ENCODE measurements at regions not wholly inside any gene's neighbourhood (a gene's known extent, or its start where the extent isn't known, plus 50 kb on each side); places are given as distances from the start of the nearest gene placed in this dataset.
A peak's percentile ranks its signal among the peaks of the same experiment; 100 is the strongest.

DNA sequence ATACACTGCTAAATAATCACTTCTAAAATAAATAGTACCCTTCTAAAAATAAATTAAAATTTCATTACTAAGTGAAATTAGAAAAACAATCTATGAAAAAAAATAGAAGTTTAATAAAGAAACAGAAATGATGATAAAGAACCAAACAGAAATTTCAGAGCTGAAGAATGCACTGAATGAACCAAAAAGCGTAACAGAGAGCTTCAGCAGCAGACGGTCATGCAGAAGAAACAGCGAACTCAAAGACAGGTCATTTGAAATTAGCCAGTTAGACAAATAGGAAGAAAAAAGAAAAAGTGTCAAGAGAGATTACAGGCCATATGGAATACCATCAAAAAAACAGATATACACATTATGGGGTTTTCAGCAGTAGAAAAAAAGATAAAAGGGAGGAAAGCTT lies 706.7 kb downstream of the TBC1D32 start:
- DNase-seq (ENCODE audit: low spot score), result no peak

DNA sequence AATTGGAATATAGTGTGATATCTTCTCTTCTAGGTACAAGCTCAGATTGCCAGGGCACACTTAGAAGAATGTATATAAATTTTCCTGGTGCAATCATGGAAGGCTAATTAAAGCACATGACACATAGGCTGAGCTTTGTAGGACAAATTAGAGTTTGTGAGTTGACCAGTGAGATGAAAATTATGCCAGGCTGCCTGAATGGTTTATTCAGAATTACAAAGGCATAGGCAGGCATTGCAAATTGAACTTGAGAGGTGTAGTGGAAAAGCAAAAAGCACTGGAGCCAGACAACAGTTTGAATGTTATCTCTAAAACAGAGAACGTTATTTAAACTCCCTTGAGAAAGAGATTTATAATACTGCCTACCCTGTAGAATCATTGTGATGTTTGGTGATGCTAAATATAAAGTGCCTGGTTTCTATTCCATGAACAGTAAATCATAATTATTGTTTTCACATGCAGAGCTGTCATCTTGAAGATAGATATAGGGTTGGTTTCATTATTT lies 712.1 kb downstream of the TBC1D32 start:
- DNase-seq (ENCODE audit: low spot score), result no peak

DNA sequence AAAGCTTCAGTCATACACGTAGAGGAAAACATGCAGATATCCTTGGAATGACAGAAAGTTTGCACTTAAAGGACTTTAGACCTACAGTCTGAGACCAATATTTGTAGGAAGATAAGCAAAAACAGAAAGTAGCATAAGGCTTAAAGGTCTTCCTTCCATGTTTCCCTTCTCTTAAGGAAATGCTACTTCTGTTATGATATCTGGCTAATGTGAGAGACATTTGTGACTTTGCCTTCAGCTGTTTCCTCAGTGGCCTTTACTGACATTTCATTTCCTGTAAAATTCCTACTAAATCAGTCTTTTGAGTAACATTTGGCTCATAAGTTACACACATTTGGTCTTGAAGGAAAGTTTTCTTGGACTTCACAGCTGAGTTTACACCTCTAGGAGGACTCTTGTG lies 713.4 kb downstream of the TBC1D32 start:
- no peak for DNase-seq (ENCODE audit: low spot score)

DNA sequence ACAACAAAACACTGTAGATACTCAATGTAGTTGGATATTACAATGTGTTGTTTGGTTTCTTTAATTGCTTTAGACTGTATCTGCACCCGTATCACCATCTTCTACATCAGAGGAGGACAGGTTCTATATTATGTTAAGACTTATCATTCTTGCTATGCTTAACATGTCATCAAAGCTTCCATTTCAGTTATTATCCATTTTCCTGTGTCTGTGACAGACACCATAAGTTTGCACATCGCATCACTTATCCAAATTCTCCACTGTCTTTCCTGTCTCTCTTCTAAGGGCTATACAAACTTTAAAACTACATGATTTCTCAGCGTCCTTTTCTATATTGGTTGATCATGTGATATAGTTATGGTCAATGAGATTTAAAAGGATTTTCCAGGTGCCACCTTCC lies 719.0 kb downstream of the TBC1D32 start:
- no peak for DNase-seq (ENCODE audit: low spot score)

DNA sequence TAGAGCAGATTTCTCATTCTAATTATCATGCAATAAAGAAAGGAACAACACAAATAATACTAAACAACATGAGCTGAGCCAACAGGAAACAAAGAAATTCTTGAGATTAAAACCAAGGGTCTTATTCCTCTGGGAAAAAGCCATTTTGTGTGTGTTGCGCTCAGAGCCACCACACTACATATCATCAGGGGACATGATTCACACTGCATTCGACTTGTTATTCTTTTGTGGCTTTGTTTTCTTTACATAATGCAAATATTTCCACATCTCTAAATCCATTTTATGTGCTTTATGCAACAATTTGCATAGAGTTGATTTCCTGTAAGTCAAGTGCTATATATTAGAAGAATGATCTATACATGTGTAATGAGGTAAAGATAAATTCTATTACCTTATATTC lies 719.6 kb downstream of the TBC1D32 start:
- DNase-seq (ENCODE audit: low spot score), result no peak

DNA sequence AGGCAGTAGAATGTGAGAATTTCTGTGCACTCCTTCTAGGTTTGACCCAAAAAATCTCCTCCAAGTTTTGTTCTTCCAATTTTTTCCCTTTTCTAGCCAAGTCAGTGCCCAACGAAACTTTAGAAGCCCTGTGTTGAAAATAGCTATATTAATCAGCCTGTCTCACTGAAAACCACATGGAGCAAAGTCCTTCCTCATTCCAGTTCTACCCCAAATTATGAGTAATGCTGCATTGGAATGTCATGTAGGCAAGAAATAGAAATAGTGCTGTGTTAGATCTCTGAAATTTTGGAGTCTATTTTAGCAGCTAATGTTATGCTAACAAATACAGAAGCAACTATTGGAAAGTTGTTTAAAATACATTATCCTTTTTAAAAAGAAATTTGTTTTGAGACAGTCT lies 725.5 kb downstream of the TBC1D32 start:
- DNase-seq (ENCODE audit: low spot score), result peak; percentile 66

DNA sequence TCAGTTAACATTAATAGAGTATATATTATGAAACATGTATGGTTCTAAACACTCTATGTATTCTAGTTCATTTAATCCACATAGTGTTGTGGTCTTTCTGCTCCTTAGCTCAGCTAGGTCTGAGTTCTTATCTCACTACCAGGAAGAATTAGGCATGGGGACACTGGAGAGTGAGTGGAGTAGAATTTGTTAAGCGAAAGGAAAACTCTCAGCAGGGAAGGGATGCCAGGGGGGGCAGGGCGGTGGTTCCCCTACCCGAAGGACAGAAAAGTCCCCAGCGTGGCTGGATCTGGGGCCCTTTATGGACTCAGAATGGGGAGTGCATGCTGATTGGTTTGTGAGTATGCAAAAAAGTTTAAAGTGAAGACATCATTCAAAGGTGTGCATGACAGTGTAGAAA lies 727.5 kb downstream of the TBC1D32 start:
- DNase-seq (ENCODE audit: low spot score), result no peak

DNA sequence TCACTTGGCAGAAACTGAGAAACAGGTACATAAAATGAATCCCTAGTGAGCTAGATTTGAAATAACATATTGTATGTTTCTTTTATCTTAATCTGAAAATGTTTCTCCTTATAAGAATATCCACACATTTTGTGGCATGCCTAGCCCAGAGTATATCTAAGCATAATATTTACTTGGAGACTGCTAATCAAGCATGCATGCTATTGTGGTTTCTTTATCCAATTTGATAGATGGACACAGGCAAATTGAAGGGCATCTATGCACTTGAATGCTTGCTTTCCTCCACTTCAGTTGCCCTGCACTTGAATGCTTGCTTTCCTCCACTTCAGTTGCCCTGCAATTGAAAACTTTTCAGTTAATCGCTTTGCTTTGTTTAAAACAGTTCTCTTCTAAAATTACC lies 729.8 kb downstream of the TBC1D32 start:
- no peak for DNase-seq (ENCODE audit: low spot score)

DNA sequence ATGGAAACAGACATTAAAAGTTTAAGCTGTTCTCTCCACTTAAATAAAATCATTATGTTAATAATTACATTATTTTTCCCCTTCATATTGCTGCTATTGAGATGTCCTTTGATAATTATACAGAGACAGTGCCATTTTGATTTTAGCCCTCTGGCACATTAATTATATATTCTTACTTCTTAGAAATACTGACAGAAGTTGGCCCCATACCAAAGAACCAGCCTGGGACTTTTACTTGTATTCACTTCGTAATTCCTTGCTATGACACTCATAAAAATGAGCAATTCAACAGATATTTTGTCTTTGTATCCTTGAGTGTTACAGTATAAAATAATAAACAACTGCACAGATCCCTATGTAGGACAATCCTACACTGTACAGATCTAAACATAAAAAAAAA lies 743.7 kb downstream of the TBC1D32 start:
- no peak for DNase-seq (ENCODE audit: low spot score)

DNA sequence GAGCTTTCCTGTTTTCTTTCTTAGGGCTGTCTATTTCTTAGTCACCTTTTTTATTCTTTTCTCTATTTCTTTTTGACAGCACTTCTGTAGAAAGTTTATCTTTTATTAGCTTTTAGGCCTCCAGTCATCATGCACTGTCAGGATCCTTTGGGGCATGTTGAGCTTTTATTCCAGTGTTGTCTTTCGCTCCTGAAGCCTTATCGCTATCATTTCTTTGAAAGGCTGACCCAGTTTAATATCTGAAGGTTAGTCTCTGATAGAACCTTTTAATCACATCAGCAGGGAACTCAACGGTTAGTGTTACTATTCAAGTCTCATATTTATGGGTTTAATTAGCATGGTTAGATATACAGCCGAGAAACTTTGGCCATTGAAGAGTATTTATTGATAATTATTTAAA lies 745.9 kb downstream of the TBC1D32 start:
- DNase-seq (ENCODE audit: low spot score), result no peak

DNA sequence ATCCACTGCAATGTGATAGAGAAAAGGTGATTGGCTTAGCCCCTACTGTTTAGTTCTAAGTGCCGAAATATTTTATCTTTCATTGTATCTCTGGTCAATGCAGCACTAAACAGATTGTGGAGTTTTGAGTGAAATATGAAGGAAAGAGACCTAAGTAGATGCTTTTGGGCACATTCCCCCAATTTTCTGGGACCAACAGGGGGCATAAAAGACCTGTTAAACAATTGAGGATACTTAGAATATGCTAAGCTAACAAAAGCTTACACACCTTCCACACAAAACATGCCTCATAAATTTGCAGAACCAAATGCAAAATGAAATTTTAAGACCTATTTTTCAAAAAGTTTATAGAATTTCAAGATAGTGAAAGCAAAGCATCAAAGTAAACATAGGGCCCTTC lies 746.9 kb downstream of the TBC1D32 start:
- DNase-seq (ENCODE audit: low spot score), result no peak

DNA sequence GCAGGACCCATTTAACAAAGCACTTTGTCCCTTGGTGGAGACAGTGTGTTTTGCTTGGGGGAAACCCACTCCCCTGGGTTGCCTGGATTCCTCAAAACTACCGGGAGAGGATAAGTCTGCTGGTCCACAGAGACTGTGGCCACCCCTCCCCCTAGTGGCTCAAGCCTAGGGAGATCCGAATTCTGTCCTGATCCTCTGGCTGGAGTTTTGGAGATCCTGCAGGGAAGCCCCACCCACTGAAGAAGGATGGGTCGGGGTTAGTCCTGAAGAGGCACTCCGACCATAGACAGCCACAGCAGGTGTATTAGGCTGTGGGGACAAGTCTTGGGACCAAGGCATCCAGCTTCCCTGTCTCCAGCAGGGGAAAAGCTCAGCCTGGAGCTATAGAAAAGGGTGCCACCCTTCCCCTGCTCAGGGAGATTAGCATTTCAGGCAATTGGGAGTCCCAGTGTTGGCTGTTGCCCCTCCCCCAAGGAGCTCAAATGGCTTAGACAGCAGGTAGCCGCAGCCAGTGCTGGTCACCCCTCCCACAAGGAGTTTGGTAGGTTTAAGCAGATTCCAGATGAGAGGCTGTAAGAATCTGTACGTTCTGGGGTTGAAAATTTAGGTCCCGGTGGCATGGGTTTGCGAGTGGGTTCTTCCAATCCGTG lies 750.0 kb downstream of the TBC1D32 start:
- no peak for DNase-seq (ENCODE audit: low spot score)

DNA sequence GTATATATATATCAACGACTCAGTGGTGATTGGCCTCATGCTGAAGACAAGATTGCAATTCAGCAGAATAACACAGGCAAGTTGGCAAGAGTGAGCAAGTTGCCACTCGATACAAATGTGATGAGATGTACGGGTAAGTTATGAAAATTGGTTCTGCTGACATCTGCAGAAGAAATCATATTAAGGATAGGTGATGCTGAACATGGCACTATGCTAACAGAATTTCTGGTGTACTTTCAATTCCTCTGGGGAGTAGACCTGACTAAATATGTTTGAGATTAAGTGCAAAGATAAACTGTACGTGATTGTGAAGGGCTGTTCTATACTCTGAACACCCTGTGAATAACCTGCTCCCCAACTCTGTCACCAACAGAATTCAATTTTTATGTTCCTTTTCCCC lies 758.2 kb downstream of the TBC1D32 start:
- no peak for DNase-seq (ENCODE audit: low spot score)

DNA sequence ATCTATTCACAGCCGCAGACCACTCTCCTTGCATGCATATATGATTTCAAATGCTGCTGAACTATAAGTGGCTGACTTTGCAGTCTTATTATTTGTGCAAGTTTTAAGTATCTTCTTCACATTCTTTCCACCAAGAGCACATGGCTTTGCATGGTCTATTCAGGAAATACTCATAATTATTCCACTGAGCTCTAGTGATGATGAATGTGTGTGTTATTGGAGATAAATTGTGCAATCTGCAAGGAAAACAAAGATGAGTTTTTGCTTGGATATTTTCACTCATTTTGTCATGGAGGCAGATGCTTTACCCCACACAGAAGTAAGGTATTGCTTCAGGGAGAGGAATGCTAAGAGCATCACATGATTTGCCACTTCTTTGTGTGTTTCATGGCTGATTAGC lies 764.6 kb downstream of the TBC1D32 start:
- DNase-seq (ENCODE audit: low spot score), result no peak

DNA sequence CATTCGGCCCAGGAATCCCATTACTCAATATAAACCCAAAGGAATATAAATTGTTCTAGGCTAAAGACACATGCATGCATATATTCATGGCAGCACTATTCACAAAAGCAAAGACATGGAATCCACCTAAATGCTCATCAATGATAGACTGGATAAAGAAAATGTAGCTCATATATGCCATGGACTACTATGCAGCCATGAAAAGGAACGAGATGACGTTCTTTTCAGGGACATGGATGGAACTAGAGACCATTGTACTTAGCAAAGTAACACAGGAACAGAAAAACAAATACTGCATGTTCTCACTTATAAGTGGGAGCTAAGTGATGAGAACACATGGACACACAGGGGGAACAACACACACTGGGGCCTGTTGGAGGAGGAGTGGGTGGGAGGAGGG lies 769.5 kb downstream of the TBC1D32 start:
- DNase-seq (ENCODE audit: low spot score), result no peak

DNA sequence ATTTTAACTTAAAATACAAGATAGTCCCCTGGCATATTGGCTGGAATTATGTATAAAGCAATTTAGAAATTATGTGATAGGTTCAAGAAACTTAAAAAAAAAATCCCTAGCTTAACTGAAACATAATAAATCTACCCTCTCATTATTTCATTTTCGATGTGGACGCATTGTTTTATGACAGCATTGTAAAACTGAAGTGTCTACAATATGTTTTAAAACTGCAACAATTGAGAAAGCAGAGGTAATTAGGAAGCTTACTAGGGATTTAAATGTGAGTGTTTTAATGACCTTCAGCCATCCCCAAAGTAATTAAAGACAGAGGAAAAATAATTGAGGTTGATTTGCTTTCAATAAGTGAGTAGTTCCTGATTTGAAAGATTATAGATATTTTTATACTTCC lies 776.0 kb downstream of the TBC1D32 start:
- DNase-seq (ENCODE audit: low spot score), result no peak

DNA sequence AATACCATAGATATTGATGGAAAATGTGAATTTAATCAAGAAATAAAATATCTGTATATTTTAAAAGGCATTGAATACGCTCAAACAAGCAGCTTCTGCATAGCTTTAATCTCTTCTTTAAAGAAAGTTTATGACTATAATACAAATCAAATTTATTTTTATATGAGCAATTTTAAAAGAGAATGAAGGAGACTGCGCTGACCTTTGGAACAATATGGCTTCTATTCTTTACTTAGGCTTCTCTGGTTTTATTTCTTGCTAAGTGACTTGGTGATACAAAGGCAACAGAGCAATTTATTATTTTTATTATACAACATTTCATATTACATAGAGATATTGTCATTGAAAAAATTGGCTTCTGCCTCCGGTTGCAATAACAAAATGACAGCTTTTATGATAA lies 776.7 kb downstream of the TBC1D32 start:
- DNase-seq (ENCODE audit: low spot score), result no peak

DNA sequence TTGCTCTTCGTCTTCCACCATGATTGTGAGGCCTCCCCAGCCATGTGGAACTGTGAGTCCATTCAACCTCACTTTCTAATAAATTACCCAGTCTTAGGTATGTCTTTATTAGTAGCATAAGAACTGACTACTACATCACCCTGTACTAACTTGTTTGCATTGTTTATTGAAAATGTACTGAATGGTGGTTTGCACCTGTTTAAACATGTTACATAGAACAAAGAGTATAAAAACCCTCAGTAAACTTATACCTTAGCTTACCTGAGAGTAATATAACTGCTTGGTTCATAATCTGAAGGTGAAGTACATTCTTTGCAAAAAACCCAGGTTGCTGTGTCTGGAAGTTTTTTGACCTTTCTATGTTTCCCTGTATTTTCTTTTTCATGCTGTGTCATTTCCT lies 777.8 kb downstream of the TBC1D32 start:
- DNase-seq (ENCODE audit: low spot score), result no peak

DNA sequence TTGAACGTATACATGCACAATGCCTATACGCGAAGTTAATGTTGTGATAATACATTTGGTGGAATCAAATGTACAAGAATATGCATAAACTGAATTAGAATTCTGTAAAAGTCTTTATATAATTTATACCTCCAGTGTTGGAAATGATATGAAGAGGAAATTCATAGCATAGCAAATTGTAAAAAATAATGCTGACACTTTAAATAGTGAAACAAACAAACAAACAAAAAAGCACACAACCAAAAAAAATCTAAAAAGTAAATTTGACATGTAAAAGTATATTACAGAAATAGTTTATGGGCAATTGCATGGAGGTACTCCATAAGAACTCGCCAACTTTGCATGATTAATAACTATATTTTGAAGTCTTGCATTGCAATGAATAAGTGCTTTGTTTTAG lies 780.9 kb downstream of the TBC1D32 start:
- DNase-seq (ENCODE audit: low spot score), result no peak

DNA sequence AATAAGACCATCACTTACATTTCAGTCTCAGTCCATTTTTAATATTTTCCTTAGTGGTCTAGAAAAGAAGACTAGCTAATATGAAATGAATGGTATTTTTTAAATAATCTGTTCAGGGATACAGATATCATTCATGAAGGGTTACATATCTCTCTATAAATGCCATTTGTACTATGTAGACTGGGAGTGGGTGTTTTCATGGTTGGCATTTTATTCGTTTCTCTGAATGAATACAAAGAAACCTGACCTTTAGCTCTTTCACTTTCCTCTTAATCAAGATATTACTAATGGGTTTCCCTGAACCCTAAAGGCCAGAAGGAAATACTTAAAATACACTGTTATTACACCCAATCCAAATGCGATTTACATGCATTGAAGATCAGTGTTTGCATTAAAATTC lies 788.9 kb downstream of the TBC1D32 start:
- no peak for DNase-seq (ENCODE audit: low spot score)

DNA sequence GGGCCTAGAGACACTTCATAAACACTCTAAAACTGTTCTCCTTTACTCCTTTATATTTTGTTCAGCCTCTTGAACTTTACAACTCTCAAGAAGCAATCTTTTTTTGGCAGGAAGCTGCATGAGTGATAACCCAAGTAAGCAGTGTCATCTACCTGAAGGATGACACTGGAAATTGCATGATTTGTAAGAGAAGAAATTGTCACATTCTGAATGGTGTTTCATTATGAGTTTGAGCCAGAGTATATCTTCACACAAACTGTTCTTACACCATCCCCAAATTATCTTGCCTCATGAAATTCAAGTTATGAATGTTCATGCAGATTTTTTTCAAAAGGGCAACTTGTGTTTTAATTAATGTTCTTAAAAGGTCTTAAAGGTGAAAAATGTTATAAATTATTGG lies 799.3 kb downstream of the TBC1D32 start:
- no peak for DNase-seq (ENCODE audit: low spot score)

DNA sequence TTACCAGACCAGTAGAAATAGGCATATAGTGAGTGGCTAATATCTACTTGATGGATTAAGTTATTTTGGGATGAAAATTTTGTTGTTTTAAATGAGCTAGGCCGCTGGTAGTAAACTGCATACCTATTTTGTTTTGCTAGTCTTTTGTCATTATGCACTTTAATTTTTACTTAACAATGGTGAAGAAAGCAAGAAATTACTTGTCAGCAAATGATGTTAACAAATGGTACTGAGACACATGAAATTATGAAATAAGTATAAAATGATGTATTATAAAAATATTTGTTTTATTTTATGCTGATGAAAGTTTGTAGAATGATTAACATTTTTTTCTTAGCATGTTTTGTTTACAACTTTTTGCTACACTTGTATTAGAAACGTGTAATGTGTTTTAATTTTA lies 807.7 kb downstream of the TBC1D32 start:
- no peak for DNase-seq (ENCODE audit: low spot score)

DNA sequence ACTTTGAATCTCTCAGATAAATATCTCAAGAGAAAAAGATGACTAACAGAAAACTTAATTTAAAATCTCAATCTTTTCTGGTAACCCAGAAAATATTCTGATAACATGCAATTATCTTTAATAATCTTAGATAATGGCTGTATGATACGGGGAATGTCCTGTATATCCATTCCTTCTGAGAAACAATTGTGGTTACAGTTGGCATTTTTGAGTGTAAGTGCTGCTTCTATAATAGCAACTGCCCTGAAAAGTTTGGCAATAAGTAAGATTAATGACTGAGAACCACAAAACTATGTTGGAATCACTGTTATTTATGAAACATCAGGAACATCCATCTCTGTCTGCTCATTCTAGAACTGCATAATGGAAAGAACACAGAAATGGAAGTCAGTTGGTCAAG lies 819.7 kb downstream of the TBC1D32 start:
- DNase-seq (ENCODE audit: low spot score), result no peak

DNA sequence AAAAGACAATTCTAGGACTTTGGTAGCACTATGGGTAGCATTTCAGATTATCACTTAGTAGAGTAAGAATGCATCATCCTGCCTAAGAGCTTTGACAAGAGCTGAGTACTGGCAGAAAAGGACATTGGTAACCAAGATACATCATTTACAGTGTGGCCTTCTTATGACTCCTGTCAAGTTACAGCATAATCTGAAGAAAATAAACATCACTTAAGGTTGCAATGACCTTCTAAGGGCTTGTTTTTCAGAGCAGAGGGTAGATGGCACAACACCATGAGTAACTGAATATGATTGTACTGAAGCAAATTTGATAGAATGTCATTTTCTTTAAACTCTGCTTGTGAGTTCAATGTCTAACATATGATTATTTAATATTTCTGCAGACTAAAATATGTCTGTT lies 822.6 kb downstream of the TBC1D32 start:
- no peak for DNase-seq (ENCODE audit: low spot score)

DNA sequence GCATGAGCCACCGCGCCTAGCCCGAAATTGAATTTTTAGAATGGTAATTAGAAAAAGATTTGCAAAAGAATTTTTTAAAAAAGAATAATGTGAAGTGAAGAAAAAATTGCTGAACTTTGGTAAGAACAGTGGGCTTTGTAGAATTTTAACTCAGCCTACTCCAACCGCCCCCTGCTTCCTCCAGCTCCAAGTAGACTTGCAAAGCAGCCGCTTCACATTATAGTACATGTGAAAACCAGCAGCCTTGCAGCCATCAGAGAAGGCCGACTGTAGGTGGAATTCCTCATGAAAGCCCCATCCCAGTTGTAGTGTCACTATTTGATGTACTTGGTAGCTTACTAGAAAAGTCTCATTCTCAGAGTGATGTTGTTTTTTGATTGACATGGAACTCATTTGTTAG lies 835.6 kb downstream of the TBC1D32 start:
- DNase-seq (ENCODE audit: low spot score), result no peak

All from kidney tubule cell (primary cell).